ENCODE measurements at regions not wholly inside any gene's neighbourhood (a gene's known extent, or its start where the extent isn't known, plus 50 kb on each side); places are given as distances from the start of the nearest gene placed in this dataset.
"Not testable (repeated sequence)": the region's sequence is repeated elsewhere in the genome, so short reads cannot be mapped to it uniquely, and the experiment has no call there.

- DNase-seq: no peak
Measured at GRCh38 chr14:43012817-43013216, 1406.1 kb downstream of the LRFN5 start.

- no peak for DNase-seq
Measured at GRCh38 chr14:43005807-43006206, 1399.1 kb downstream of the LRFN5 start.

- DNase-seq: peak; percentile 22
Measured at GRCh38 chr14:43003845-43004244, 1397.2 kb downstream of the LRFN5 start.

- DNase-seq: no peak
Measured at GRCh38 chr14:43001731-43002130, 1395.1 kb downstream of the LRFN5 start.

GRCh38 chr14:42994051-42994736 is 1387.5 kb downstream of the LRFN5 start:
- DNase-seq: no peak

GRCh38 chr14:42992930-42993329 is 1386.3 kb downstream of the LRFN5 start:
- DNase-seq: no peak

- no peak for DNase-seq
Measured at GRCh38 chr14:42980419-42980818, 1373.7 kb downstream of the LRFN5 start.

GRCh38 chr14:42973171-42973570 is 1366.5 kb downstream of the LRFN5 start:
- DNase-seq: not testable (repeated sequence)

- no peak for DNase-seq
Measured at GRCh38 chr14:42965512-42965911, 1358.8 kb downstream of the LRFN5 start.

GRCh38 chr14:42961509-42961908 is 1354.8 kb downstream of the LRFN5 start:
- DNase-seq: no peak

GRCh38 chr14:42950363-42950762 is 1343.7 kb downstream of the LRFN5 start:
- DNase-seq: no peak

- DNase-seq: no peak
Measured at GRCh38 chr14:42947991-42948390, 1341.3 kb downstream of the LRFN5 start.

GRCh38 chr14:42944284-42944683 is 1337.6 kb downstream of the LRFN5 start:
- no peak for DNase-seq

GRCh38 chr14:42931308-42931707 is 1324.6 kb downstream of the LRFN5 start:
- DNase-seq: no peak

GRCh38 chr14:42929806-42930480 is 1323.3 kb downstream of the LRFN5 start:
- DNase-seq: no peak

- no peak for DNase-seq
Measured at GRCh38 chr14:42927313-42927712, 1320.6 kb downstream of the LRFN5 start.

GRCh38 chr14:42921901-42922300 is 1315.2 kb downstream of the LRFN5 start:
- no peak for DNase-seq

GRCh38 chr14:42918615-42919014 is 1311.9 kb downstream of the LRFN5 start:
- no peak for DNase-seq

GRCh38 chr14:42911642-42912041 is 1305.0 kb downstream of the LRFN5 start:
- no peak for DNase-seq

GRCh38 chr14:42909659-42910058 is 1303.0 kb downstream of the LRFN5 start:
- DNase-seq: no peak

GRCh38 chr14:42893183-42893582 is 1286.5 kb downstream of the LRFN5 start:
- DNase-seq: no peak

- no peak for DNase-seq
Measured at GRCh38 chr14:42884100-42884499, 1277.4 kb downstream of the LRFN5 start.

GRCh38 chr14:42877716-42878115 is 1271.0 kb downstream of the LRFN5 start:
- DNase-seq: no peak

- DNase-seq: no peak
Measured at GRCh38 chr14:42872786-42873185, 1266.1 kb downstream of the LRFN5 start.

- no peak for DNase-seq
Measured at GRCh38 chr14:42869681-42870080, 1263.0 kb downstream of the LRFN5 start.
